ENCODE measurements at regions not wholly inside any gene's neighbourhood (a gene's known extent, or its start where the extent isn't known, plus 50 kb on each side); places are given as distances from the start of the nearest gene placed in this dataset.

GRCh38 chr6:151730496-151730870, 77.0 kb upstream of the ESR1 start:
- CTCF ChIA-PET: interaction anchor here (0.7 to 2.4 kb wide), 2 partner anchors 35 to 54 kb away, joined by 3 to 11 read pairs; no protein-coding TSS in a partner anchor
- peaks cover 4% of the 10 kb centered on the region for H3K4me1 Mint-ChIP-seq (ENCODE audit: low read depth)
- intact Hi-C loops (cut with micrococcal nuclease): no loop called here
- peaks cover 4% of the 10 kb centered on the region for H3K27me3 Mint-ChIP-seq
- ATAC-seq (no peak), DNase-seq (no peak)
- no peak overlapping the region for H3K27ac Mint-ChIP-seq
- POLR2A ChIA-PET: interaction anchor here (0.7 kb wide), 1 partner anchor 91 kb away, joined by 3 read pairs; no protein-coding TSS in a partner anchor
- H3K36me3 Mint-ChIP-seq (ENCODE audit: low read depth): no peaks in the 10 kb centered on the region
- peaks cover 3% of the 10 kb centered on the region for H3K9me3 Mint-ChIP-seq
- no peak for TF ChIP-seq CTCF (IDR thresholded peaks at IDR 0.05)
- H3K4me3 Mint-ChIP-seq: no peak overlapping the region

DNA sequence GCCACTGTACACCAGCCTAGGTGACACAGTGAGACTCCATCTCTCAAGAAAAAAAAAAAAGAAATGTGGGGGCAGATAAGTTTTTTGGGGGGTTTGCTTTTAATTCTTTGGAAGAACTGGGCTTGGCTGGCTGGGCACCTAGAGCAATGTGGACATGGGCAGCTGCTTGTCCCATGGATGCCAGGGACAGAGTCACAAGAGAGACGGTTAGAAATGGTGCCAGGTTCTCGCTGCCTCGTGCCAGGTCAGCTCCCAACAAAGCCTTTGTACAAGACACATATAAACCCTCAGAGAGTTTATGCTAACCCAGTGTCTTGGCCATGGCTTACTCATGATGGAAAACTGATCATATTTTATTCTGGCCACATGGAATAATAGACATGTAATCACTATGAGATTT, 76.2 kb upstream of the ESR1 start:
- POLR2A ChIA-PET: no interaction called here
- no peak overlapping the region for H3K4me3 Mint-ChIP-seq
- no peaks in the 10 kb centered on the region for H3K36me3 Mint-ChIP-seq (ENCODE audit: low read depth)
- peaks cover 4% of the 10 kb centered on the region for H3K27me3 Mint-ChIP-seq
- DNase-seq: no peak
- TF ChIP-seq CTCF (IDR thresholded peaks at IDR 0.05): no peak
- no peak overlapping the region for H3K27ac Mint-ChIP-seq
- H3K9me3 Mint-ChIP-seq: peaks cover 3% of the 10 kb centered on the region
- intact Hi-C loops (cut with micrococcal nuclease): no loop called here
- ATAC-seq: no peak
- H3K4me1 Mint-ChIP-seq (ENCODE audit: low read depth): no peaks in the 10 kb centered on the region
- CTCF ChIA-PET: interaction anchor here (2.4 kb wide), 1 partner anchor 34 kb away, joined by 11 read pairs; no protein-coding TSS in a partner anchor

DNA sequence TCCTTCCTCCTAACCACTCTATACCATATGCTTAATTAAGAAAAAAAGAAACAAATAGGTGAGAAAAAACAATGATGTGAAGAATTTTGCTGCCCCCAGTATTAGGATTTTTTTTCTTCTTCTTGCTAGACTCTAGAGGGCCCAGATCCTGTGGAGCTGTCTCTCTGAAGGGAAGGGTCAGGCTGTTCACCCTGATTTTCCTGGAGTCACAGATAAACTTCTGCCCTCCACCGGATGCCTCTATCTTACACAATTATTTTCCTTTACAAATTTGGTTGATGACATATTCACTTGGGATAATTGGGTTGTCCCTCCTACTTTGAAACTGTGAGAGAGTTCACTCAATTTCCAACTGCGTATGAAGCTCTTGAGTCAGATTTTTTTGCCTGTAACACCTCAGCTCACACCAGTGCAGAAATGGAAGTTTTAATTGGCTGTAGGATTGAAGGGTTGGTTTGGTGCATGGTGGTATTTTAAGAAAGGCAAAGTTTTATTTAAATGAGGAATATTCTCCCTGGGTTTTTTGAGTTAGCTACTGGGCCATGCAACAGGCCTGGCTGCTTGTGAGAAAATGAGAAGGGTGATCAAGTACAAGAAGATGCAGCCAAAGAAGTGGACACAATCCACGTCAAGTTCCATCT, 73.7 kb upstream of the ESR1 start:
- Mint-ChIP-seq H3K36me3 (ENCODE audit: low read depth) (no peaks in the 10 kb centered on the region), H3K27ac (no peak overlapping the region), H3K9me3 (peaks cover 3% of the 10 kb centered on the region), H3K4me3 (no peak overlapping the region), H3K4me1 (ENCODE audit: low read depth) (no peaks in the 10 kb centered on the region), H3K27me3 (peaks cover 4% of the 10 kb centered on the region)
- CTCF ChIA-PET: interaction anchor here (2.1 kb wide), 1 partner anchor 31 kb away, joined by 4 read pairs; no protein-coding TSS in a partner anchor
- intact Hi-C loops (cut with micrococcal nuclease): no loop called here
- DNase-seq (no peak), ATAC-seq (no peak)
- TF ChIP-seq CTCF (IDR thresholded peaks at IDR 0.05): no peak
- POLR2A ChIA-PET: interaction anchor here (0.6 kb wide), 1 partner anchor 16 kb away, joined by 3 read pairs; no protein-coding TSS in a partner anchor

GRCh38 chr6:151738267-151738666, 69.2 kb upstream of the ESR1 start:
- DNase-seq (no peak), ATAC-seq (no peak)
- Mint-ChIP-seq H3K4me1 (ENCODE audit: low read depth) (no peaks in the 10 kb centered on the region), H3K4me3 (no peak overlapping the region), H3K27ac (no peak overlapping the region), H3K9me3 (no peaks in the 10 kb centered on the region), H3K36me3 (ENCODE audit: low read depth) (no peaks in the 10 kb centered on the region), H3K27me3 (peaks cover 1% of the 10 kb centered on the region)
- ChIA-PET CTCF (interaction anchor here (1.4 kb wide), 1 partner anchor 11 kb away, joined by 7 read pairs; no protein-coding TSS in a partner anchor), POLR2A (no interaction called here)
- intact Hi-C loops (cut with micrococcal nuclease): no loop called here
- TF ChIP-seq CTCF (IDR thresholded peaks at IDR 0.05): no peak

DNA sequence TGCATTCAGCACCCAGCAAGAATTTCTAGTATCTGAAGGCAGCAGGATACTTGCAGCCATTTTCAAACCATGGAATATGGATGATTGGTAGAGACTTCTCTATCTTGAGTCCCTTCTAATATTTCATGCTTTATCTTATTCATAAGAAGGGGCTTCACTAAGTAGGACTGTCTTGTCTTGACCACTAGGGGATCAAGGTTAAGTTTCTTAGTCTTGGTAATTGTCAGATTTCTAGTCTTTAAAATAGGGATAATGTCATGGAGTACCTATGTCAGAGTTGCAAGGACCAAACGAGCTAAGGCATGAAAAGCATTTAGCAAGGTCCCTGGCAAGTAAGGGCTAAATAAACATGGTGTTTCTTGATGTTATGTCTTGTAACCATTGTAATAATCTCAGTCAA, 68.5 kb upstream of the ESR1 start:
- H3K4me1 Mint-ChIP-seq (ENCODE audit: low read depth): no peaks in the 10 kb centered on the region
- DNase-seq (no peak), ATAC-seq (no peak)
- POLR2A ChIA-PET: no interaction called here
- H3K4me3 Mint-ChIP-seq: no peak overlapping the region
- TF ChIP-seq CTCF (IDR thresholded peaks at IDR 0.05): no peak
- no peaks in the 10 kb centered on the region for H3K36me3 Mint-ChIP-seq (ENCODE audit: low read depth)
- no peak overlapping the region for H3K27ac Mint-ChIP-seq
- no peaks in the 10 kb centered on the region for H3K9me3 Mint-ChIP-seq
- intact Hi-C loops (cut with micrococcal nuclease): no loop called here
- CTCF ChIA-PET: interaction anchor here (1.4 kb wide), 1 partner anchor 11 kb away, joined by 7 read pairs; no protein-coding TSS in a partner anchor
- peaks cover 2% of the 10 kb centered on the region for H3K27me3 Mint-ChIP-seq
